GM23338 (cell line): ENCODE measurements at regions not wholly inside any gene's neighbourhood (a gene's known extent, or its start where the extent isn't known, plus 50 kb on each side); places are given as distances from the start of the nearest gene placed in this dataset.
A peak's percentile ranks its signal among the peaks of the same experiment; 100 is the strongest.

ENCODE experiments used
- ATAC-seq: fragments of 200-7000 bp; cut with Tn5 transposase; 3 replicates; pipeline ENCODE4 v1.9.1; 2020
- DNase-seq: peaks from one replicate; pipeline ENCODE4 v3.0.0-alpha.2; 2015; ENCODE audit warnings: low spot score
- H2AFZ ChIP-seq: fragments of 200-600 bp; sonication (generic); 2 replicates; pipeline ENCODE4 v1.8.0; 2016; ENCODE audit warnings: antibody characterized with exemption, mild to moderate bottlenecking, moderate library complexity
- H3F3A ChIP-seq: fragments of 200-600 bp; sonication (generic); replicated peaks from 2 replicates; pipeline ENCODE4 v1.8.0; 2017; ENCODE audit warnings: antibody characterized with exemption, mixed run types, low read depth
- H3K27ac ChIP-seq: fragments of 200-600 bp; sonication (generic); 2 replicates; pipeline ENCODE4 v1.6.1; 2016; ENCODE audit warnings: low read depth
- H3K27me3 ChIP-seq: fragments of 200-600 bp; sonication (generic); 2 replicates; pipeline ENCODE4 v1.8.0; 2016; ENCODE audit warnings: mild to moderate bottlenecking, mixed run types, moderate library complexity; ENCODE audit not compliant: insufficient read depth
- H3K36me3 ChIP-seq: fragments of 200-600 bp; sonication (generic); 2 replicates; pipeline ENCODE4 v1.8.0; 2016; ENCODE audit warnings: mild to moderate bottlenecking; ENCODE audit not compliant: insufficient read depth
- H3K4me1 ChIP-seq: fragments of 200-600 bp; sonication (generic); 2 replicates; pipeline ENCODE4 v1.8.0; 2016; ENCODE audit warnings: mild to moderate bottlenecking, moderate library complexity; ENCODE audit not compliant: insufficient read depth
- H3K4me2 ChIP-seq: fragments of 200-600 bp; sonication (generic); 2 replicates; pipeline ENCODE4 v1.7.1; 2017; ENCODE audit warnings: mixed run types
- H3K4me3 ChIP-seq: fragments of 200-600 bp; sonication (generic); 2 replicates; pipeline ENCODE4 v1.6.1; 2016; ENCODE audit warnings: mixed run types
- H3K79me2 ChIP-seq: fragments of 200-600 bp; sonication (generic); replicated peaks from 2 replicates; pipeline ENCODE4 v1.8.0; 2017; ENCODE audit warnings: mild to moderate bottlenecking; ENCODE audit not compliant: insufficient read depth
- H3K9me2 ChIP-seq: fragments of 200-600 bp; sonication (generic); 2 replicates; pipeline ENCODE4 v1.8.0; 2017; ENCODE audit not compliant: insufficient read depth
- H4K20me1 ChIP-seq: fragments of 200-600 bp; sonication (generic); replicated peaks from 2 replicates; pipeline ENCODE4 v1.8.0; 2017; ENCODE audit warnings: mild to moderate bottlenecking; ENCODE audit not compliant: insufficient read depth
- H3K27ac Mint-ChIP-seq: 2 replicates; pipeline ENCODE4 v1.8.0; 2020; ENCODE audit warnings: inconsistent platforms, mild to moderate bottlenecking, moderate library complexity, mixed read lengths
- H3K27me3 Mint-ChIP-seq: 3 replicates; pipeline ENCODE4 v1.8.0; 2022; ENCODE audit warnings: low read depth, mild to moderate bottlenecking, moderate library complexity, mixed read lengths, inconsistent platforms; ENCODE audit not compliant: insufficient read depth, poor library complexity
- H3K36me3 Mint-ChIP-seq: 3 replicates; pipeline ENCODE4 v1.8.0; 2021; ENCODE audit warnings: low read depth, mild to moderate bottlenecking, inconsistent platforms, moderate library complexity, mixed read lengths
- H3K4me1 Mint-ChIP-seq: 3 replicates; pipeline ENCODE4 v1.8.0; 2020; ENCODE audit warnings: mild to moderate bottlenecking, inconsistent platforms, mixed read lengths
- H3K4me3 Mint-ChIP-seq: 3 replicates; pipeline ENCODE4 v1.8.0; 2021; ENCODE audit warnings: moderate library complexity, mild to moderate bottlenecking, inconsistent platforms, mixed read lengths
- H3K9me3 Mint-ChIP-seq: 3 replicates; pipeline ENCODE4 v1.8.0; 2020; ENCODE audit warnings: moderate library complexity, mild to moderate bottlenecking, inconsistent platforms, mixed read lengths
- CREB1 ChIP-seq: fragments of 250-450 bp; sonication (Bioruptor Pico); IDR thresholded peaks from 2 replicates; pipeline ENCODE4 v1.5.0; 2020; ENCODE audit warnings: low read depth, mild to moderate bottlenecking, moderate library complexity
- EZH2 ChIP-seq: fragments of 200-600 bp; sonication (generic); IDR thresholded peaks from one replicate; pipeline ENCODE4 v1.8.0; 2017; ENCODE audit warnings: antibody characterized with exemption, mild to moderate bottlenecking, low read depth; ENCODE audit not compliant: unreplicated experiment
- EZH2phosphoT487 ChIP-seq: fragments of 200-600 bp; sonication (generic); IDR thresholded peaks from one replicate; pipeline ENCODE4 v1.8.1; 2018; ENCODE audit warnings: antibody characterized with exemption; ENCODE audit not compliant: unreplicated experiment
- JUNB ChIP-seq: IDR thresholded peaks from one replicate; pipeline ENCODE4 v1.6.1; 2016; ENCODE audit warnings: antibody characterized with exemption; ENCODE audit not compliant: unreplicated experiment
- NANOG ChIP-seq: IDR thresholded peaks from 2 replicates; pipeline ENCODE4 v1.6.1; 2016; ENCODE audit warnings: antibody characterized with exemption, borderline replicate concordance
- POLR2AphosphoS5 ChIP-seq: IDR thresholded peaks from 2 replicates; pipeline ENCODE4 v1.6.1; 2016; ENCODE audit warnings: antibody characterized with exemption, low read depth
- STAT1 ChIP-seq: IDR thresholded peaks from one replicate; pipeline ENCODE4 v1.6.1; 2016; ENCODE audit warnings: antibody characterized with exemption; ENCODE audit not compliant: unreplicated experiment
- ZNF114 ChIP-seq: fragments of 250-450 bp; sonication (Bioruptor Pico); IDR thresholded peaks from 2 replicates; pipeline ENCODE4 v1.5.0; 2020; ENCODE audit warnings: mild to moderate bottlenecking, moderate library complexity
- ZNF331 ChIP-seq: fragments of 250-450 bp; sonication (Bioruptor Pico); IDR thresholded peaks from 2 replicates; pipeline ENCODE4 v1.5.0; 2020; ENCODE audit warnings: low read depth, mild to moderate bottlenecking, moderate library complexity
- TF ChIP-seq, protein P1 (sequence below), 2 experiments: fragments of 200-600 bp in 1 of 2; sonication (generic) in 1 of 2; conservative IDR thresholded peaks; 2 replicates each; pipeline versions ENCODE4 v1.5.1 to v1.6.1; 2016 to 2017; ENCODE audit warnings: antibody characterized with exemption in 2 of 2, low read depth in 2 of 2, mild to moderate bottlenecking in 2 of 2, moderate library complexity in 1 of 2
- TF ChIP-seq, protein P2 (sequence below): IDR thresholded peaks from 2 replicates; pipeline ENCODE4 v1.6.1; 2016; ENCODE audit warnings: antibody characterized with exemption
- TF ChIP-seq, protein P3 (sequence below): fragments of 250-450 bp; sonication (Bioruptor Pico); IDR thresholded peaks from 2 replicates; pipeline ENCODE4 v1.5.0; 2020; ENCODE audit warnings: mild to moderate bottlenecking, moderate library complexity

DNA sequence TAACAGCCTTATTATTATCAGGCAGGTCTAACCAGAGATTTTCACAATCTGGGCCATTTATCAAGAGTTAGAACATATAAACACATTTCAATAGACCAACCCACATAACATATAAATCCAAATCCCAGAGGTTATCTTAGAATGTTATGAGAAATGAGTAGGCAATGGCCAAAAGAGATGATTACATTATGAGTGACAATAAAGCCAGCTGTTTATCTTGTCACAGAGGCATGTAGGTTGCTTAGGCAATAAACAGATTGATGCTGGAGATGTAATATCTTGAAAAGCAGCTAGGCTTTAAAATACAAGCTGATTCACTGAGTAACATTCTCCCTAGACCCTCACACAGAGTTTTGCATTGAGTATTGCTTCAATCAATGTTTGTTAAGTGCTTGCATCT, 148.5 kb upstream of the SESN3 start (continued):
- no peak for TF ChIP-seq CREB1 (CRISPR knock-in tag)
- no peak for TF ChIP-seq NANOG
- TF ChIP-seq, protein P1, sequence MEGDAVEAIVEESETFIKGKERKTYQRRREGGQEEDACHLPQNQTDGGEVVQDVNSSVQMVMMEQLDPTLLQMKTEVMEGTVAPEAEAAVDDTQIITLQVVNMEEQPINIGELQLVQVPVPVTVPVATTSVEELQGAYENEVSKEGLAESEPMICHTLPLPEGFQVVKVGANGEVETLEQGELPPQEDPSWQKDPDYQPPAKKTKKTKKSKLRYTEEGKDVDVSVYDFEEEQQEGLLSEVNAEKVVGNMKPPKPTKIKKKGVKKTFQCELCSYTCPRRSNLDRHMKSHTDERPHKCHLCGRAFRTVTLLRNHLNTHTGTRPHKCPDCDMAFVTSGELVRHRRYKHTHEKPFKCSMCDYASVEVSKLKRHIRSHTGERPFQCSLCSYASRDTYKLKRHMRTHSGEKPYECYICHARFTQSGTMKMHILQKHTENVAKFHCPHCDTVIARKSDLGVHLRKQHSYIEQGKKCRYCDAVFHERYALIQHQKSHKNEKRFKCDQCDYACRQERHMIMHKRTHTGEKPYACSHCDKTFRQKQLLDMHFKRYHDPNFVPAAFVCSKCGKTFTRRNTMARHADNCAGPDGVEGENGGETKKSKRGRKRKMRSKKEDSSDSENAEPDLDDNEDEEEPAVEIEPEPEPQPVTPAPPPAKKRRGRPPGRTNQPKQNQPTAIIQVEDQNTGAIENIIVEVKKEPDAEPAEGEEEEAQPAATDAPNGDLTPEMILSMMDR (conservative IDR thresholded peaks at IDR 0.05; ENCODE audit: low read depth in 2 of 2) = no peak
- no peak for TF ChIP-seq EZH2phosphoT487
- TF ChIP-seq ZNF114 = no peak
- no peak for TF ChIP-seq STAT1
- no peak for TF ChIP-seq ZNF331 (CRISPR knock-in tag)
- TF ChIP-seq POLR2AphosphoS5 = no peak
- no peak for TF ChIP-seq EZH2

DNA sequence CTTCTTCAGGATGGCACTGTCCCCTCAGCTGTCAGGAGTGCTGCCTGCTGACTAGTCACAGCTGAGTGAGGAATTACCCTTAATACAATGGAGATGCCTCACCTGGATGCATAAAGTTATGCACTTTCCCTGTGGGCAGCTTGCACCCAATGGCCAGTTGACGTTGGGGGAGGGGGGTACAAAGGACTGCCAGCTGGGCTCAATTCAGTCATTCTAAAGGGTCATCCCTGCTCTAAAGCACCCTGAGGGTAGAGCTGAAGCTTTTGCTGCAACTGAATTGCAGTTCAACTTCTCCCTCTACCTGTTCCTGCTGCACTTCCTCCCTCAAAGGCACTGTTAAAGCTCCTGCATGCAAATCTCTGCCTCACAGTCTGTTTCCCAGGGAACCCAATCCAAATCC, 147.8 kb upstream of the SESN3 start:
- no peaks in the 10 kb centered on the region for H3K36me3 Mint-ChIP-seq
- H3K27ac ChIP-seq = no peak overlapping the region
- no peak overlapping the region for H3K27ac Mint-ChIP-seq
- H3K9me3 Mint-ChIP-seq = no peaks in the 10 kb centered on the region
- H3K27me3 ChIP-seq = no peaks in the 10 kb centered on the region
- TF ChIP-seq POLR2AphosphoS5 (no peak), EZH2phosphoT487 (no peak), JUNB (no peak), ZNF114 (0 out of 2 replicates have a peak, but pooled peaks have one; percentile 48), NANOG (0 out of 2 replicates have a peak, but pooled peaks have one; percentile 10)
- TF ChIP-seq, protein P2, sequence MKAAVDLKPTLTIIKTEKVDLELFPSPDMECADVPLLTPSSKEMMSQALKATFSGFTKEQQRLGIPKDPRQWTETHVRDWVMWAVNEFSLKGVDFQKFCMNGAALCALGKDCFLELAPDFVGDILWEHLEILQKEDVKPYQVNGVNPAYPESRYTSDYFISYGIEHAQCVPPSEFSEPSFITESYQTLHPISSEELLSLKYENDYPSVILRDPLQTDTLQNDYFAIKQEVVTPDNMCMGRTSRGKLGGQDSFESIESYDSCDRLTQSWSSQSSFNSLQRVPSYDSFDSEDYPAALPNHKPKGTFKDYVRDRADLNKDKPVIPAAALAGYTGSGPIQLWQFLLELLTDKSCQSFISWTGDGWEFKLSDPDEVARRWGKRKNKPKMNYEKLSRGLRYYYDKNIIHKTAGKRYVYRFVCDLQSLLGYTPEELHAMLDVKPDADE = no peak
- TF ChIP-seq, protein P3, sequence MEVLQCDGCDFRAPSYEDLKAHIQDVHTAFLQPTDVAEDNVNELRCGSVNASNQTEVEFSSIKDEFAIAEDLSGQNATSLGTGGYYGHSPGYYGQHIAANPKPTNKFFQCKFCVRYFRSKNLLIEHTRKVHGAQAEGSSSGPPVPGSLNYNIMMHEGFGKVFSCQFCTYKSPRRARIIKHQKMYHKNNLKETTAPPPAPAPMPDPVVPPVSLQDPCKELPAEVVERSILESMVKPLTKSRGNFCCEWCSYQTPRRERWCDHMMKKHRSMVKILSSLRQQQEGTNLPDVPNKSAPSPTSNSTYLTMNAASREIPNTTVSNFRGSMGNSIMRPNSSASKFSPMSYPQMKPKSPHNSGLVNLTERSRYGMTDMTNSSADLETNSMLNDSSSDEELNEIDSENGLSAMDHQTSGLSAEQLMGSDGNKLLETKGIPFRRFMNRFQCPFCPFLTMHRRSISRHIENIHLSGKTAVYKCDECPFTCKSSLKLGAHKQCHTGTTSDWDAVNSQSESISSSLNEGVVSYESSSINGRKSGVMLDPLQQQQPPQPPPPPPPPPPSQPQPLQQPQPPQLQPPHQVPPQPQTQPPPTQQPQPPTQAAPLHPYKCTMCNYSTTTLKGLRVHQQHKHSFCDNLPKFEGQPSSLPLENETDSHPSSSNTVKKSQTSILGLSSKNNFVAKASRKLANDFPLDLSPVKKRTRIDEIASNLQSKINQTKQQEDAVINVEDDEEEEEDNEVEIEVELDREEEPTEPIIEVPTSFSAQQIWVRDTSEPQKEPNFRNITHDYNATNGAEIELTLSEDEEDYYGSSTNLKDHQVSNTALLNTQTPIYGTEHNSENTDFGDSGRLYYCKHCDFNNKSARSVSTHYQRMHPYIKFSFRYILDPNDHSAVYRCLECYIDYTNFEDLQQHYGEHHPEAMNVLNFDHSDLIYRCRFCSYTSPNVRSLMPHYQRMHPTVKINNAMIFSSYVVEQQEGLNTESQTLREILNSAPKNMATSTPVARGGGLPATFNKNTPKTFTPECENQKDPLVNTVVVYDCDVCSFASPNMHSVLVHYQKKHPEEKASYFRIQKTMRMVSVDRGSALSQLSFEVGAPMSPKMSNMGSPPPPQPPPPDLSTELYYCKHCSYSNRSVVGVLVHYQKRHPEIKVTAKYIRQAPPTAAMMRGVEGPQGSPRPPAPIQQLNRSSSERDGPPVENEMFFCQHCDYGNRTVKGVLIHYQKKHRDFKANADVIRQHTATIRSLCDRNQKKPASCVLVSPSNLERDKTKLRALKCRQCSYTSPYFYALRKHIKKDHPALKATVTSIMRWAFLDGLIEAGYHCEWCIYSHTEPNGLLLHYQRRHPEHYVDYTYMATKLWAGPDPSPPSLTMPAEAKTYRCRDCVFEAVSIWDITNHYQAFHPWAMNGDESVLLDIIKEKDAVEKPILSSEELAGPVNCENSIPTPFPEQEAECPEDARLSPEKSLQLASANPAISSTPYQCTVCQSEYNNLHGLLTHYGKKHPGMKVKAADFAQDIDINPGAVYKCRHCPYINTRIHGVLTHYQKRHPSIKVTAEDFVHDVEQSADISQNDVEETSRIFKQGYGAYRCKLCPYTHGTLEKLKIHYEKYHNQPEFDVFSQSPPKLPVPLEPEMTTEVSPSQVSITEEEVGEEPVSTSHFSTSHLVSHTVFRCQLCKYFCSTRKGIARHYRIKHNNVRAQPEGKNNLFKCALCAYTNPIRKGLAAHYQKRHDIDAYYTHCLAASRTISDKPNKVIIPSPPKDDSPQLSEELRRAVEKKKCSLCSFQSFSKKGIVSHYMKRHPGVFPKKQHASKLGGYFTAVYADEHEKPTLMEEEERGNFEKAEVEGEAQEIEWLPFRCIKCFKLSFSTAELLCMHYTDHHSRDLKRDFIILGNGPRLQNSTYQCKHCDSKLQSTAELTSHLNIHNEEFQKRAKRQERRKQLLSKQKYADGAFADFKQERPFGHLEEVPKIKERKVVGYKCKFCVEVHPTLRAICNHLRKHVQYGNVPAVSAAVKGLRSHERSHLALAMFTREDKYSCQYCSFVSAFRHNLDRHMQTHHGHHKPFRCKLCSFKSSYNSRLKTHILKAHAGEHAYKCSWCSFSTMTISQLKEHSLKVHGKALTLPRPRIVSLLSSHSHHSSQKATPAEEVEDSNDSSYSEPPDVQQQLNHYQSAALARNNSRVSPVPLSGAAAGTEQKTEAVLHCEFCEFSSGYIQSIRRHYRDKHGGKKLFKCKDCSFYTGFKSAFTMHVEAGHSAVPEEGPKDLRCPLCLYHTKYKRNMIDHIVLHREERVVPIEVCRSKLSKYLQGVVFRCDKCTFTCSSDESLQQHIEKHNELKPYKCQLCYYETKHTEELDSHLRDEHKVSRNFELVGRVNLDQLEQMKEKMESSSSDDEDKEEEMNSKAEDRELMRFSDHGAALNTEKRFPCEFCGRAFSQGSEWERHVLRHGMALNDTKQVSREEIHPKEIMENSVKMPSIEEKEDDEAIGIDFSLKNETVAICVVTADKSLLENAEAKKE (CRISPR knock-in tag) = peak; percentile 72; the same call in 1 of the 2 replicates
- TF ChIP-seq, protein P1 (conservative IDR thresholded peaks at IDR 0.05; ENCODE audit: low read depth in 2 of 2) = 0 out of 4 replicates have a peak, but pooled peaks of 1 of the 2 experiments have one; percentile 13
- no peaks in the 10 kb centered on the region for H3K79me2 ChIP-seq
- H3K4me1 ChIP-seq = peaks cover 27% of the 10 kb centered on the region
- H3K4me1 Mint-ChIP-seq = peaks cover 36% of the 10 kb centered on the region
- H3K4me2 ChIP-seq = no peak overlapping the region
- H4K20me1 ChIP-seq = no peaks in the 10 kb centered on the region
- H3K36me3 ChIP-seq = no peaks in the 10 kb centered on the region
- ATAC-seq (peak; percentile 90), DNase-seq (peak; percentile 38)
- no peak overlapping the region for H2AFZ ChIP-seq
- no peak overlapping the region for H3K4me3 ChIP-seq
- H3F3A ChIP-seq = no peaks in the 10 kb centered on the region
- no peak overlapping the region for H3K4me3 Mint-ChIP-seq
- H3K27me3 Mint-ChIP-seq = no peaks in the 10 kb centered on the region
- 0 out of 2 replicates have a peak, but pooled peaks cover 4% of the 10 kb centered on the region for H3K9me2 ChIP-seq
